NB4 (cell line): ENCODE measurements at regions not wholly inside any gene's neighbourhood (a gene's known extent, or its start where the extent isn't known, plus 50 kb on each side); places are given as distances from the start of the nearest gene placed in this dataset.

ENCODE experiments used
- DNase-seq: peaks from one replicate; pipeline ENCODE4 v3.0.0; 2010; ENCODE audit warnings: low read depth
- H3K4me3 ChIP-seq: one replicate; pipeline ENCODE4 v1.5.1; 2011; ENCODE audit warnings: mild to moderate bottlenecking, low read depth, low read length, moderate library complexity
- CTCF ChIP-seq: IDR thresholded peaks from one replicate; pipeline ENCODE4 v1.5.1; 2012; ENCODE audit warnings: low read depth, low read length
- MAX ChIP-seq: IDR thresholded peaks from 2 replicates; pipeline ENCODE4 v1.6.1; 2011; ENCODE audit warnings: low read depth, low read length
- MYC ChIP-seq: IDR thresholded peaks from 2 replicates; pipeline ENCODE4 v1.6.1; 2011; ENCODE audit warnings: low read depth, low read length
- POLR2A ChIP-seq: IDR thresholded peaks from 2 replicates; pipeline ENCODE4 v1.6.1; 2011; ENCODE audit warnings: mild to moderate bottlenecking; ENCODE audit not compliant: insufficient read length; ENCODE audit errors: extremely low read depth

- H3K4me3 ChIP-seq, result no peak overlapping the region
- TF ChIP-seq POLR2A (no peak), CTCF (no peak), MAX (no peak), MYC (no peak)
- no peak for DNase-seq
These were observed 183.7 kb upstream of the STXBP6 start for GRCh38 chr14:25233613-25234012.

DNA sequence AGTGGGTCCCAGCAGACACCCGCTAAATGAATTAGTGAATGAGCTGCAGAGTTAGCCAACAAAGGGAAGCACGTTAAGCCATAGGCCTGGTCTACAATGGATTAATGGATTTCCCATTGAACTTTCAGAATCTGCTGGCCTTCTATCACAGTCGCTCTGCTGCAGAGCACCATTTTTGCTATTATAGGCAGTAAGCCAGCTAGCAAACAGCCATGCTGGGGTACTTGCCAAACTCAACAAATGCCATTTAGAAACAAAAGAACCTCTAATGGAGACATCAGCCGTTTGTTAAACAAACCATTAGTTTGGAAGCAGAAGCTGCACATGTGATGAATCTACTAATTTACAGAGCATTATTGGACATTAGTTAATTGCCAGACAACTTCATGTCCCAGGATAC lies 181.1 kb upstream of the STXBP6 start:
- TF ChIP-seq MYC (no peak), CTCF (no peak), POLR2A (no peak), MAX (no peak)
- DNase-seq, result no peak
- no peak overlapping the region for H3K4me3 ChIP-seq

DNA sequence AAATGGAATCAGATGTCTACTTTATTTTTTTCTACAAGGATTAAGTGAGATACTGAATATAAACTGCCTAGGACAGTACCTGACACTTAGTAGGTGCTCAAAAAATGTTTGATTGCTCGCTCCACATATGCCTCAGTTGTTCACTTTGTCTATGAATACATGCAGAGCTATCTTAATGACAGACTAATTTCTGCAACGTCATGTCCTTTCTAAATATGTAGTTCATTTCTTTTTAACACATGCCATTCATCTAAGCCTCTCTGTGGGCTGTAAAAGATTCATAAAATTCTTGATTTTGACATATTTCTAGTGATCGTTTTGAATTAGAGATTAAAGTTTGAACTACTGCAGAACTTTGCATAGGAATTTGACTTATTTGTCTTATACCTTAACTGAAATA lies 176.3 kb upstream of the STXBP6 start:
- TF ChIP-seq CTCF (no peak), POLR2A (no peak), MAX (no peak), MYC (no peak)

GRCh38 chr14:25222256-25222655 lies 172.3 kb upstream of the STXBP6 start:
- TF ChIP-seq POLR2A (no peak), MYC (no peak), MAX (no peak), CTCF (no peak)
- no peak overlapping the region for H3K4me3 ChIP-seq
- no peak for DNase-seq

More for the DNA sequence above, 176.3 kb upstream of the STXBP6 start:
- no peak for DNase-seq
- no peak overlapping the region for H3K4me3 ChIP-seq

- DNase-seq, result no peak
- no peak overlapping the region for H3K4me3 ChIP-seq
- TF ChIP-seq MYC, result no peak
- no peak for TF ChIP-seq MAX
- no peak for TF ChIP-seq CTCF
- no peak for TF ChIP-seq POLR2A
These were observed 170.6 kb upstream of the STXBP6 start for GRCh38 chr14:25220514-25220913.

- TF ChIP-seq CTCF (no peak), POLR2A (no peak), MYC (no peak), MAX (no peak)
- H3K4me3 ChIP-seq, result no peak overlapping the region
- no peak for DNase-seq
These were observed 165.7 kb upstream of the STXBP6 start for GRCh38 chr14:25215607-25216006.
